ENCODE measurements at regions not wholly inside any gene's neighbourhood (a gene's known extent, or its start where the extent isn't known, plus 50 kb on each side); places are given as distances from the start of the nearest gene placed in this dataset.

GRCh38 chr2:221710744-221711143 is 138.6 kb upstream of the EPHA4 start:
- TF ChIP-seq CTCF (CRISPR knock-in tag; IDR thresholded peaks at IDR 0.05) = no peak
- TF ChIP-seq POLR2AphosphoS2 (IDR thresholded peaks at IDR 0.05; ENCODE audit: low read depth, low read length) = no peak
- TF ChIP-seq MEF2D (CRISPR knock-in tag; IDR thresholded peaks at IDR 0.05) = no peak

All from HepG2 (cell line).